GM21447 (cell line): ENCODE measurements at regions not wholly inside any gene's neighbourhood (a gene's known extent, or its start where the extent isn't known, plus 50 kb on each side); places are given as distances from the start of the nearest gene placed in this dataset.
A peak's percentile ranks its signal among the peaks of the same experiment; 100 is the strongest.
"Not testable (repeated sequence)": the region's sequence is repeated elsewhere in the genome, so short reads cannot be mapped to it uniquely, and the experiment has no call there.

Experiments
- ATAC-seq: cut with Tn5 transposase; IDR thresholded peaks from one replicate; pipeline ENCODE4 v1.9.1; 2021; ENCODE audit not compliant: unreplicated experiment

- no peak for ATAC-seq
These were observed 117.7 kb upstream of the CDYL start for GRCh38 chr6:4658486-4658885.

GRCh38 chr6:4656106-4656505, 120.1 kb upstream of the CDYL start:
- ATAC-seq, result no peak

GRCh38 chr6:4655196-4656025, 120.8 kb upstream of the CDYL start:
- ATAC-seq, result no peak

- ATAC-seq, result no peak
These were observed 123.1 kb upstream of the CDYL start for GRCh38 chr6:4653141-4653540.

- no peak for ATAC-seq
These were observed 124.3 kb upstream of the CDYL start for GRCh38 chr6:4651831-4652467.

GRCh38 chr6:4649728-4650127, 126.5 kb upstream of the CDYL start:
- ATAC-seq, result no peak

GRCh38 chr6:4647414-4648365, 128.5 kb upstream of the CDYL start:
- no peak for ATAC-seq

GRCh38 chr6:4645713-4646360, 130.4 kb upstream of the CDYL start:
- no peak for ATAC-seq

- no peak for ATAC-seq
These were observed 131.2 kb upstream of the CDYL start for GRCh38 chr6:4644996-4645395.

GRCh38 chr6:4641461-4641860, 134.7 kb upstream of the CDYL start:
- no peak for ATAC-seq

GRCh38 chr6:4640139-4640538, 136.1 kb upstream of the CDYL start:
- ATAC-seq, result no peak

- ATAC-seq, result no peak
These were observed 137.6 kb upstream of the CDYL start for GRCh38 chr6:4638641-4639040.

GRCh38 chr6:4637691-4638433, 138.3 kb upstream of the CDYL start:
- peak; percentile 80 for ATAC-seq

GRCh38 chr6:4636881-4637224, 139.4 kb upstream of the CDYL start:
- no peak for ATAC-seq

- ATAC-seq, result no peak
These were observed 139.9 kb upstream of the CDYL start for GRCh38 chr6:4636191-4636880.

- no peak for ATAC-seq
These were observed 140.5 kb upstream of the CDYL start for GRCh38 chr6:4635666-4636065.

GRCh38 chr6:4632421-4632820, 143.8 kb upstream of the CDYL start:
- no peak for ATAC-seq

- ATAC-seq, result not testable (repeated sequence)
These were observed 146.4 kb upstream of the CDYL start for GRCh38 chr6:4629789-4630188.

- no peak for ATAC-seq
These were observed 150.6 kb upstream of the CDYL start for GRCh38 chr6:4625557-4625956.

GRCh38 chr6:4624726-4625125, 151.5 kb upstream of the CDYL start:
- no peak for ATAC-seq
